NCI-H1436 treated with DMSO at 0.1 percent for 48 hours (cell line): ENCODE measurements at regions not wholly inside any gene's neighbourhood (a gene's known extent, or its start where the extent isn't known, plus 50 kb on each side); places are given as distances from the start of the nearest gene placed in this dataset.

Experiments used
- DNase-seq: peaks from one replicate; lab custom pipeline; 2025; lab: John Stamatoyannopoulos, UW

- DNase-seq = no peak
These were observed 191.8 kb downstream of the MELK start for GRCh38 chr9:36764364-36765076.

GRCh38 chr9:36765077-36765390 lies 192.3 kb downstream of the MELK start:
- DNase-seq = no peak

DNA sequence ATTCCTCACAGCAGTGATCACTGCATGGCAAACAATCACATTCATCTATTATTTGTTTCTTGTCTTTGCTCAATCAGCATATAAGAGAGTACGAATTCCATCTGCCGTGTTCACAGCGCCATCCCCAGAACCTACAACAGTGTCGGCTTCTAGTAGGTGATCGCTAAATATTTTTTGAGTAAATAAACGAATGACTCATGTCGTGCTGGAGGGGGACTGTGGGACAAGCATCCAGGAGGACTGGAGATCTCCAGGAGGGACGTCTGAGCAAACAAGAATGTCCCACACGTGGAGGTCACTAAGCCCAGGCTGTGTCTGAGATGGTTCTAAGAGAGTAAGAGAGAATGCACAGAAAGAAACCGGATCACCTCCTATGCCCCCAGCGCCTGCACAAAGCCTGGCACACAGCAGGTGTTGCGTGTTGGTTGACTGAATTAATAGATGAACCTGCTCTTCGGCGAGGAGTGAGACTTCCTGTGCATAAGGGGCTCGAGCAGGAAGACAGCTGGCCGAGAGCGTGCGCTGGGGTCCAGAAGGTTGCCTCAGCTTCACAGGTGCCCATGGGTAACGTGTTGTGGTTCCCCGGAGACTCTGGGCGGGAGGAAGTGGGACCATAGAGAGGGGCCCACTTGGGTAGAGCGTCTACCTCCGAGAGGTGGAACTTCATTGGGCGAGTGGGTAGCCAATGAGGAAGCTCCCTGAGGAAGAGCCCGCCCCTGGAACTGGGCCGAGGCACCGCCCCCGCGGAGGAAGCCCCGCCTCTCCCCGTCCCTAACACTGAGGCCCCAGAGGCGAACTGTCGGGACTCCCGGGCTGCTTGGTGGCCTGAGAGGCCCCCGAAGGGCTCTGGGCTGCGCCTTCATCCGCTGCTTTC lies 193.0 kb downstream of the MELK start:
- peak; percentile 94 for DNase-seq

DNA sequence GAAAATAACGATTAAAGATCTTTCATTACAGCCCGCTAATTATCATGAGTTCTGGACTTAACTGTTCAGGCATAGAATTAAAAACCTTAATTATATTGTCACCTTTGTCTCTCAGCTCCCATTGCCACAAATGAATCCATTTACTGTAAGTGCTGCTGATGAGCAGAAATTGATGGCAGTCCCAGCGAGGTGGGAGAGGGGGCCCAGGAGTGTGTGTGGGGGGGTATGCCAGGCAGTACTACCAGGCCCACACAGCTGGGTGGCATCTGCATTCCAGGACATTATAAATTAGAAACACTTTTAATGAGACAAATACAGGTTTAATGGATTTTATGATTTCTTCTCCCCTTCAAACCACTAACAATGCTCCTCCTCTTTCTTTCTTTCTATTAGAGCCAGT lies 196.0 kb downstream of the MELK start:
- no peak for DNase-seq

DNA sequence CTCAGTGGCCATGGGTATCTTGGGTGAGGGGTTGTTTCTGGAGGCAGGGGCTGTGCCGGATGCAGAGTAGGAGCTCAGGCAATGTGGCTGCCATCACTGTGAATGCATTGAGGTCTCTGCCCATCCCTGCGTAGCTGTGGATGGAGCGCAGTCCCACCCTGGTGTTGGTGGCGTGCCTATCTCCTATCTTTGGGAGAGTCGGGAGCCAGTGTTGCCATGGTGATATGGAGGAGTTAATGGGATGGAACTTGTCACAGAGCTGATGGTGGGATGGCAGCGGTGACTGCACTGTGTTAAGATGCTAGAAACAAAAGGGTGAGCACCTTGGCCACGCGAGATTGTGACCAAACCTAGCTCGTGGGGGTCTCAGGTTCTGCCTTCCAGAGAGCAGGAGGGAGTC lies 197.3 kb downstream of the MELK start:
- no peak for DNase-seq

DNA sequence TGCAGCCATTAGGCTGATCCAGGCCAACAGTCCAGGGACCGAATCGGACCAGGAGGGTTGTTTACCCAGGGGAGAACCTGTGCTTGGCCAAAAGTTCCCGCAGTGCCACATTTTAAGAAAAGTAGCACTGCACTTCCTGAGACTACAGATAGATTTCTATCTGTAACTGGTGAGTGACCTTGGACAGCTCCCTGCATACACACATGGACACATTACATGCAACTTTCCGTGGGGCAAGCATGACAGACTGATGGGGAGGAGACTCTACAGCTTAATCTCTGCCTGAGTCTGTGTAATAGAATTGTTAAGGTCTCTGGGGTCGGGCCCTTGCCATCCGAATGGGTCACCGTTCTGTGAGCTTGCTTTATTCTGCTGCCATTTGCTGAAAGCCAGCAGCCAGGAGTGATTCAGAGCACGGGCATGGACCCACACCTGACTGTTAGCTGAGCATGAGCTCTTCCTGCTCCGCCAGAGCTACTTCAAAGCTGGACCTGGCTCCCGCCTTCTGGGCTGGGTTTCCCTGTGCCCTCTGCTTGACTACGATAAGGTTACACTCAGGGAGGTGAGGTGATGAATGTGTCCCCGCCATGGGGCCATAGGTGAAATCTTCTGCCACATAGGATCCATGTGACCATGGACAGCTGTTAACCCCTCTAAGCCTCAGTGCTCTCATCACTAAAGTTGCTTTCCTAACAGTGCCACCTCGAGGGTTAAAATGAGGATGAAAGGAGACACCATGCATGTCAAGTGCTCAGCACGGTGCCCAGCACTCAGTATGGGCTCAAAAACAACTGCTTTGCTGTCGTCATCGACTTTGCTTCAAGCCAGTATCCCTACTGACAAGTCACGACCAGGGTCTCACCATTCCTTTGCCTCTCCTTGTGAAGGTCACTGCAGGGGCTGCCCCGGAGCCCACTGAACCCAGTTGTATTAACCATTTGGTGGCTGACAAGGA lies 200.0 kb downstream of the MELK start:
- DNase-seq = no peak

DNA sequence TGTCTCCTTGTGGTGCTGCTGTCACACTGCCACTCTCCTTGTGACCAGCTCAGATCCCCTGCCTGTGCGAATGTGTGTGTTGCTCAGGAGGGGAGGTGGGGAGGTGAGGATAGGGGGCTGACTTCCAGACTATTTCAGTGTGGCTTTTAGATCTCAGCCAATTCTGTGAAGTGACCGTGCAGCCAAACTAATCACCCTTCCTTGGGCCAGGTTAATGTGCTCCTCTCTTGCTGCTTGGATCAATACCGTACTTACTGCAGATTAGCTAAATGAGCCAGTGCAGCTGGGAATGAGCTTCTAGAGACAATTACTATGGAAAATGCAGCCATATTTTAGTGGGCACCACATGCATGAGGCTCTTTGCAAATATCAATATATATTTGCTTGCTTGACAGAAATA lies 206.0 kb downstream of the MELK start:
- no peak for DNase-seq

DNA sequence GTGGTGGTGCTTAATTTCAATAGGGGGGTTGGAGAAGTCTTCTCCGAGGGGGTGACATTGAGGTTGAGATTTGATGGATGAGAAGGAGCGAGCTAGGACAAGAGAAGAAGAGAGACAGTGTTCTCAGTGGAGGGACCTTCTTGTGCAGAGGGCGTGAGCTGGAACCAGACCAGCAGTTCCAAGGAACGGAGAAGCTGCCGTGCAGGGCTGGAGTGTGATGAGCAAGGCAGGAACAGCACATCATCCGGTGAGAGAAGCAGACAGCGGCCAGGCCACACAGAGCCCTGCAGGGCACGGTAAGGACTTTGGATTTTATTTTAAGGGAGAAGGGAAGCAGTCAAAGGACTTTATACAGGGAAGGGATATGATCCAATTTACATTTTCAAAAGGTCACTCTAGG lies 206.9 kb downstream of the MELK start:
- DNase-seq = no peak

DNA sequence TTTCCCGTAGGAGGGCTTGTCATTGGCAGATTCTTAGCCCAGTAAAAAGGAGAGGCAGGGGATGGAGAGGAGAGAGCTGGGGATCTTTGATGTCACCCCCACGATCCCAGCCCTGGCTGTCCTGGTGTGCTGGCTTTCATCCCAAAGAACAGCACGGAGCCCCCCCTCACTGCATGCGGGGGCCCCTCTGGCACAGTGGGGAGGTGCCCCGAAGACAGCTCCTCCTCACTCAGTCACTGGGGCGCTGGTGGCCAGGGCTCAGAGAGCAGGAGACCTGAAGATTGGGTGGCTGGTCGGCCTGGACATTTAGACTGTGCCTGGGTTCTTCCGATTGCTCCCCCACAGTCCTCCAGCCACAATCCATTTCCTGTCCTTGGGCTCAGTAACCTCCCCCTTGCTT lies 207.5 kb downstream of the MELK start:
- DNase-seq = no peak

DNA sequence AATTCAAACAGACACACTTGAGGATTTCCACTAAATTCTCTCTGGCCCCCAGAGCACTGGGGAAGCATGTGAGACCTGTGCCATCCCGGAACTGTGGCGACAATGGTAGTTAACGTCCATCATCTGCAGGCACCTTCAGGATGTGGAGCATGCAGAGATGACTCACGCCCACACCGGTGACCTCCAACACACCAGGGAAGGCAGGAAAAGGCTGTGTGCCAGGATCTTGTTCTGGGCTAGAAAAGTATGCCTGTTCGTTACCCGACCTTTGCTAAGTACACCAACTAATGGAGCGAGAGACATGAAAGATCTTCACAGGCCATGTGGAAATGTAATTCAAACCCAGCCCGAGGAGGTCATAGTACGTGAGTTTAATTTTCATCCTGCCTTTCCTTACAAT lies 208.8 kb downstream of the MELK start:
- no peak for DNase-seq
